ENCODE measurements at regions not wholly inside any gene's neighbourhood (a gene's known extent, or its start where the extent isn't known, plus 50 kb on each side); places are given as distances from the start of the nearest gene placed in this dataset.

DNA sequence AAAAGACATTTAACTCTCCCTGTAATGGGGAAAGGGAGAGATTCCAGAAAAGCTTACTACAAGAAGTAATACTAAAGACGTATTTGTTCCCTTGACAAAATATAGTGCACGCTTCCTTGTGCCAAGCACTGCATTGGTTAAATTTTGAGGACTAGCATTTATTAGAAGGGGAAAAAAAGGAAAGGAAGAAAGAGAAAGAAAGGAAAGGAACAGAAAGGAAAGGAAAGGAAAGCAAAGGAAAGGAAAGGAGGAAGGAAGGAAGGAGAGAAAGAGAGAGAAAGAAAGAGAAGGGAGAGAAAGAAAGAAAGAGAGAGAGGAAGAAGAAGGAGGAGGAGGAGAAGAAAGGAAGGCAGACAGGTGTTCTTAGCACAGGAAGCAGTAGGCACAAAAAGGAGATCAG lies 110.1 kb upstream of the CDH6 start:
- TF ChIP-seq, protein P1, sequence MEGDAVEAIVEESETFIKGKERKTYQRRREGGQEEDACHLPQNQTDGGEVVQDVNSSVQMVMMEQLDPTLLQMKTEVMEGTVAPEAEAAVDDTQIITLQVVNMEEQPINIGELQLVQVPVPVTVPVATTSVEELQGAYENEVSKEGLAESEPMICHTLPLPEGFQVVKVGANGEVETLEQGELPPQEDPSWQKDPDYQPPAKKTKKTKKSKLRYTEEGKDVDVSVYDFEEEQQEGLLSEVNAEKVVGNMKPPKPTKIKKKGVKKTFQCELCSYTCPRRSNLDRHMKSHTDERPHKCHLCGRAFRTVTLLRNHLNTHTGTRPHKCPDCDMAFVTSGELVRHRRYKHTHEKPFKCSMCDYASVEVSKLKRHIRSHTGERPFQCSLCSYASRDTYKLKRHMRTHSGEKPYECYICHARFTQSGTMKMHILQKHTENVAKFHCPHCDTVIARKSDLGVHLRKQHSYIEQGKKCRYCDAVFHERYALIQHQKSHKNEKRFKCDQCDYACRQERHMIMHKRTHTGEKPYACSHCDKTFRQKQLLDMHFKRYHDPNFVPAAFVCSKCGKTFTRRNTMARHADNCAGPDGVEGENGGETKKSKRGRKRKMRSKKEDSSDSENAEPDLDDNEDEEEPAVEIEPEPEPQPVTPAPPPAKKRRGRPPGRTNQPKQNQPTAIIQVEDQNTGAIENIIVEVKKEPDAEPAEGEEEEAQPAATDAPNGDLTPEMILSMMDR (IDR thresholded peaks at IDR 0.05; ENCODE audit: low read depth, low read length): no peak
- no peak for TF ChIP-seq EZH2phosphoT487 (IDR thresholded peaks at IDR 0.05; ENCODE audit: low read depth)

Data from OCI-LY3 (cell line).